Cerebellar nuclear complex (tissue), 1 donor: ENCODE measurements at regions not wholly inside any gene's neighbourhood (a gene's known extent, or its start where the extent isn't known, plus 50 kb on each side); places are given as distances from the start of the nearest gene placed in this dataset.
"Not testable (repeated sequence)": the region's sequence is repeated elsewhere in the genome, so short reads cannot be mapped to it uniquely, and the experiment has no call there.

Experiments used
- DNase-seq, 2 experiments: peaks; one replicate each; lab custom pipeline; 2025; lab: John Stamatoyannopoulos, UW

DNA sequence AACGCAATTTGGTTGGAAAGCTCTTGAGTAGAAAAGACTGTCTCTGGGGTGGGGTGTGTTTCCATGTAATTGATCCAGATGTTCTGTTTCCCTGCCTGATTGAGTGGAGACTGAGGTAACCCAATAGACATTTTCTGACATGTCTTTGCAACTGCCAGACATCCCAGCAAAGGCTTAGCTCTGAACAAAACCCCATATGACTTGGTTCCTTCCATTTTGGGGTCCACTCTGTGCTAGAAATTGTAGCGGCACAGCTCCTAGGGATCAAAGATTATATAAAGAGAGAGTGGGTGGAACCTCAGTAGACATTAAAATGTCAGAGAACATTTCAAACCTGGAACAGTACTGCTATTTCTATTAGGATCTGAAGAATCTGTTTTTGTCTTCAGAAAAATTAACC, 189.3 kb downstream of the EDN1 start:
- DNase-seq: no peak

DNA sequence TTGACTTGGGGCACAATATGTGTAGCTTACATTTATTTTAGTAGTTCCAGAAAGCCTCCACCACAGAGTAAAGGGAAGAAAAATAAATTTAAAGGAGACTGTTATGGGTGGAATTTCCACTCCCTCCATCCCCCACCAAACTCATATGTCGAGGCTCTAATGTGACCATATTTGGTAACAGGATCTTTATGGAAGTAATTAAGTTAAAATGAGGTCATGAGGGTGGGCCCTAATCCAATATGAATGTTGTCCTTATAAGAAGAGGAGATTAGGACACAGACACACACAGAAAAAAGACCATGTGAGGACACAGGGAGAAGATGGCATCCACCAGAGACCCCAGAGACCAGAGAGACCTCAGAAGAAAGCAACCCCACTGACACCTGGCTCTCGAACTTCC, 189.7 kb downstream of the EDN1 start:
- no peak for DNase-seq

- no peak for DNase-seq
Measured at GRCh38 chr6:12480379-12480778, 190.2 kb downstream of the EDN1 start.

- no peak for DNase-seq
Measured at GRCh38 chr6:12481292-12481691, 191.1 kb downstream of the EDN1 start.

DNA sequence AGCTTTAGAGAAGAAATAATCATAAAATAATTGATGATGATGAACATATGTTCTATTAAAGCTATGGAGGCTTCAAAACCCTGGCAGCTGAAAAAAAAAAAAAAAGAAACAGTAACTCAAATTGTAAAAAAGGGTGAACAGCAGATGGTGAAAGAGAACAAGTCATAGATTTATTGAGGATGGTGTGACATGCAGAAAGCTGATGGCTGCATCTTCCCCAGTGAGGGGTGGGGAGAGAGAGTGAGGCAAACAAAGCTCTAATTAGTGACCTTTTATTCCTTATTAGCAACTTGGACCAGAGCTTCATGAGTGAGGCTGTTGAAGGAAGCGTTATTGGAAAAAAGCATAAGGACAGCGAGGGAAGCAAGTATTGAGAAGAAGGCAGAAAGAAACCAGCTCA, 191.7 kb downstream of the EDN1 start:
- no peak for DNase-seq

DNA sequence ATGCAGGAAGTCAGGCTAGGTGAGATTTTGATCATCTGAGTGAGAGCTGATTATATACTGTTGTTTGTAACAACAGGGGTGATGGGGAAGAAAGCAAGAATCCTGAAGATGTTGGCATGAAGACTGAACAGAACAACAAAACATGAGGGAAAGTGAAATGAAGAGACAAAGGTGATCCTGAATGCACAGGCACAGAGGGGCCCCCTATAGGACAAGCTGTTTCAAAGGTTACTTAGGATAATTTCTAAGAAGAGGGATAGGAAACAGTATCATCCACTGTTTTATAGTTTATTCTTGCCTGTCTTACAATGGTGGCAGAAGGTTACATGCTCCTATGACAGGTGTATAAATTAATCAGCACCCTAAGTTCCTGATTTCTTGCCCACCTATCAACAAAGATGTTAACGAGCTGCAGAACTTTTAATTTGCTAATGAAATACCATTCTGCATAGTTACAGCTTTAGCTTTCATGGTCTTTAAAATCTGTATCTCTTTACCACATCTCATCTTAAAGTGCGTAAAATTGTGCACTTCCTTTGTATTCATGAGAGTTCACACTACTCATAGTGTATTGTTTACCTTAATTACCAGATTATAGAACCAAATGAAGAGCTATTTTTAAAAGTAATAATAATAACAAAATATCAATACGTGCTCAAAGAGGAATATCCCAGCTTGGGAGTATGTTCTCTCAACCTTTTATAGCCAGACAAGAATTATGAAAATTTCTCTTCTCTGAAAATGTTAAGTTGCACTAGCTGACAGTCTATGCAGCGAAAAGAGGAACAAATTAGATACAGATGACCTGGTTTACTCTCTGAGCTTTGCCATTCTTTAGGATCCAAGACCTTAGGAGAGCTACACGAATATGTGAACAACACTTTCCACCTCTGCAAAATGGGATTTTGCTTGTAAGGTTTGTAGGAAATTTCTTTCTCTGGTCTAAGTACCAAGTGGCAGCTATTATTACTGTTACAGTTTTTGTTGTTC, 192.5 kb downstream of the EDN1 start:
- DNase-seq: no peak

DNA sequence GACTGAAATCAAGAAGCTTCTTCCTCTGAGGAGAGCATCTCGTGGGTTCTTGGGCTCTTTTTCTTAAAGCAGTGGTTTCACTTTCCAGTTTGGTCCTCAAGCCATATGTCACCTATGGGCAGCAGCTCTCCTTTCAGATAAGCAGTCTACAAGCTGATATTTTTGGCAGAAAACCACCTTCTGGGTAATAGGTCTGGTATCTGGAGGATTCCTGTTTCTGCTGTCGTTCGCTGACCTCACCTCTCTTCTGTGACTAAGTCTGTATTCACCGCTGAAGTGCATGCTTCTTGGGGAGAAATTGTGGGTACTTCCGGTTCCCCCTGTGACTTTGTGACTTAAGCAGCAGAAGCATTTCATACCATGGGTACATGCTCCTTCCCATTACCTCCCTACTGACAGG, 193.6 kb downstream of the EDN1 start:
- no peak for DNase-seq

DNA sequence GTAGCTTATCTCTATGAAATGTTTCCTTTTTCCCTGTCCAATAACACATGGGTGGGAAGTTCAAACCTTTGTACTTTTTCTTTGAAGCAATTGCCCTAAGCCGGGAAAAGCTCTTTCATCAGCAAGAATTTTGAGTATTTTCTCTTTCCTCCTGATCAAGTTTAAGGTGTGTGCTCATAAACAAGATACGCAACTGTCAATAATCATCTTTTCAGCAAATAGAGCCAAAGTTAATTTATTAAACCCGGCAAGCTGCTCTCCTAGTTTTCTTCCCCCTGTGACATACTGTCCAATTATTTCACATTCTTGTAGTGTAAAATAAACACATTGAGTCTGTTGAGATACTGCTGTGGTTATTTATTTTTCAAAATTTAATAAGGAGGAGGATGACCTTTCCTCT, 194.4 kb downstream of the EDN1 start:
- DNase-seq: no peak

DNA sequence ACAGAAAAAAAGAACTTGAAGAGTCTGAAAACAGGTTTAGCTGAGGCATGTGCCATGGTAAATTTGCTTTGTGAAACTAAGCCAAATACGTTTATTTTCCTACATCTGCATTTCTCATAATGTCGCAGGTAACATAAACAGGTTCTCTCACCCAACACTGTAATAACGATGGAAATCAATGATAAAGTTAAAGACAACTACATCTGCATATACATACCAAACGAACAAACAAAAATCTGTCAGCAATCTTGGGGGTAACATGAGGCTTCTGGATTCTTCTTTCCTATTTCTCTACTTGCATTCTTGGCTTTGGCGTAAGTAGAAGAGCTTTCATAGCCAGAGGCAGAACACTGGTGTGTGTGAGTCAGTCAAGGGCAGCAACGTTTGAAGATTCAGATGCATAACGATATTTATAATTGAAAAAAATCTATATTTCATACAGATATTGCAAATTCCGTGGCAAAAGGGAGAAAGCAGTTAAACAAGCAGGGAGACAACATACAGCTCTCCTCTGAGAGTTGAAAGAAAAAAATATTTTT, 195.1 kb downstream of the EDN1 start:
- DNase-seq: no peak

- DNase-seq: no peak
Measured at GRCh38 chr6:12485837-12486236, 195.7 kb downstream of the EDN1 start.

DNA sequence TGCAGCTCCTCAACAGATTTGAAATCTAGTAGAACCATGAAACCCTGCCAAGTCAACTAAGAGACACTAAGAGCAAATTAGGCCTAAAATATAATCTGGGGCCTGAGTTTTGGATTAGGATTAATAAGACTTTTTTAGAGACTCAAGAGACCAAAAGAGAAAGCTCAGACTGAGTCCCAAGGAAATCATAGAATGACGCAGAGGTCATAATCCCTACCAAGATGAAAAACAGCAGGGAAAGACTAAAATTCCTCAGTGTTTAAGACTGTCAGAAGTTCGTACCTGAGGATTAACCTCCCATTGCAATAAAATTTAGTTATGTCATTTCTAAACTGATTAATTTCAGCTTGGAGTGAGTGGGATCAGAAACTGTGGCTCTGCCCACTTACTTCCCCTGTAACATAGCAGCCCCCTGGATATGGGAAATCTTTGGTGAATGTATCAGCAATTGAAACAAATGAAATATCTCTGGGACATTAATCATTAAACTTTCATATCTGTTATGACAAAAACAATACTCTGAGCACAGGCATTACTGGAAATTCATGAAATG, 200.3 kb downstream of the EDN1 start:
- DNase-seq: no peak

DNA sequence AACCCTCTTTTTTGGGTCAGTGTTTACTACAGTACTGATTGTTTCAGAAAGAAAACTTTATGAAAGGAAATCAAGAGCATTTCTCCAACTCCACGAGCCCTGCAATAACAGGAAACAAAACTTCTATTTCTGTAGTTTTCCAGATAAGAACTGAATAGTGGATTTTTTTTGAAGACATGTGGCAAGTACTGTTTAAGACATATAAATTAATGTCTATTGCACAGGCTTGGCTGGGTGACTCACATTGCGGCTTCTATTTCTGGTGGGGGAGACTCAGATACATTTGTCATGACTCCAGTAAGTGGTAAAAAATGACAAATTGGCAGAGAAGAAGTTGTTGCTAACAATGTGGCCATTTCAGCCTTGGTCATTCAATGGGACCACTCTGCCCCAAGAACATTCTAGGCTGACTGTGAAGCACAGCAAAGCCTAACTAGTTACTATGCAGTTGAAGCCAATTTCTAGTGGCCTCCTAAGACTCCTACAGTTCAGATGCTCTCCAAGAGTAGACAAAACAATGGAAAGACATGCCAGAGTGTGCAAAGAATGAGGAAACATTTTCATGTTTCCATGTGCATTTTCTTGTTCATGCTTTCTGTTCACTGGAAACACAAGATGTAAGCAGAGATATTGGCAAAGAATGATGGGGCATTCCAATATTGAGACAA, 200.9 kb downstream of the EDN1 start:
- DNase-seq: no peak

DNA sequence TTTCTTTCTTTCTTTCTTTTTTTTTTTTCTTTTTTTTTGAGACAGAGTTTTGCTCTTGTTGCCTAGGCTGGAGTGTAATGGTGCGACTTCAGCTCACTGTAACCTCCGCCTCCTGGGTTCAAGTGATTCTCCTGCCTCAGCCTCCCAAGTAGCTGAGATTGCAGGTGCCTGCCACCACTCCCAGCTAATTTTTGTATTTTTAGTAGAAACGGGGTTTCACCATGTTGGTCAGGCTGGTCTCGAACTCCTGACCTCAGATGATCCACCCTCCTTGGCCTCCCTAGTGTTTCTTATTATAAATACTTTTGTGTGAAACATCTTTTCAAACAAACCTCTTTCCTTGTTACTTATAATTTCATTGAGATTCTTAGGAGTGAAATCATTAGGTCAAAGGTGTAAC, 202.8 kb downstream of the EDN1 start:
- not testable (repeated sequence) for DNase-seq

- DNase-seq: no peak
Measured at GRCh38 chr6:12493446-12493845, 203.3 kb downstream of the EDN1 start.

DNA sequence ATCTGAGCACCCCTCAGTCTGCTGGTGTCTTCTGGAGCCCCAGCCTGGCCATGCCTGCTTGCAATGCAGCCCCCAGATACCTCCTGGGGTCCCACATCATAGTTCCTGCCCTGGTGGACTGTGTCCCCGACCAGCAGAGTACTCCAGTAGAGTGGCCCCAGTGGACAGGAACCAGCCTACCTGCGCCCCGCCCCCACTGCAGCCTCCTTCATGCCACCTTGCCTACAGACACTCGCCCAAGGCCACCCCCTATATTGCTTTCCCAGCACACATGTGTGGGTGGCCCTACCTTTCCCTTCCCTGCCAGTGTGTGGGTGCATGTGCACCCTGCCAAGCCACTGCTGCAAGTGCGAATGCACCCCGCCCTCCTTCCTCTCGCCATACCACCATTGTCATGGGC, 204.0 kb downstream of the EDN1 start:
- no peak for DNase-seq

DNA sequence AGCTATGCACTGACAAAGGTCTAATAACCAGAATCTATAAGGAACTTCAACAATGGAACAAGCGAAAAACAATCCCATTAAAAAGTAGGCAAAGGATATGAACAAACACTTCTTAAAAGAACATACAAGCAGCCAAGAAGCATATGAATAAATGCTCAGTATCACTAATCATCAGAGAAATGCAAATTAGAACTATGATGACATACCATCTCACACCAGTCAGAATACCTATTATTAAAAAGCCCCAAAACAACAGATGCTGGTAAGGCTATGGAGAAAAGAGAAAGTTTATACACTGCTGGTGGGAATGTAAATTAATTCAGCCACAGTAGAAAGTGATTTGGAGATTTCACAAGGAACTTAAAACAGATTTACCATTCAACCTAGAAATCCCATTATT, 211.8 kb downstream of the EDN1 start:
- DNase-seq: no peak

- no peak for DNase-seq
Measured at GRCh38 chr6:12504325-12504966, 212.1 kb upstream of the PHACTR1 start.

- no peak for DNase-seq
Measured at GRCh38 chr6:12505486-12505885, 211.1 kb upstream of the PHACTR1 start.

- no peak for DNase-seq
Measured at GRCh38 chr6:12506159-12506558, 210.4 kb upstream of the PHACTR1 start.

DNA sequence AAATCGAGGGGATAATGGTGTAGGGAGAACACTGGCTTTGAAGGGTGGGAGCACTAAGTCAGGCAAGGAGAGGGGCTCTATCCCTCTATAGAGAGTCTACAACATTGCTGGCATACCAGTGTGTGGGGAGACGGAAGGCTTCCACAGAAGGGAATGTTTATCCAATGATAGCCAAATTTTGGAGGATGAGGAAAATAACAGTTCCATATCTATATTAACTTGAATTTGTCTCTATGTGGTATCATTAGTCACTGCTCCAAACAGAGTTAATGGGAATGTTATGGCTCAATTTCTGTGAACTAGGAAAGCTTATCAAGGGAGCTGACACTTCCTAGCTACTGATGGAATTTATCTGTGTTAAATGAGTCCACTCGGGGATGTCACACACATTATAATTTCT, 208.9 kb upstream of the PHACTR1 start:
- no peak for DNase-seq

DNA sequence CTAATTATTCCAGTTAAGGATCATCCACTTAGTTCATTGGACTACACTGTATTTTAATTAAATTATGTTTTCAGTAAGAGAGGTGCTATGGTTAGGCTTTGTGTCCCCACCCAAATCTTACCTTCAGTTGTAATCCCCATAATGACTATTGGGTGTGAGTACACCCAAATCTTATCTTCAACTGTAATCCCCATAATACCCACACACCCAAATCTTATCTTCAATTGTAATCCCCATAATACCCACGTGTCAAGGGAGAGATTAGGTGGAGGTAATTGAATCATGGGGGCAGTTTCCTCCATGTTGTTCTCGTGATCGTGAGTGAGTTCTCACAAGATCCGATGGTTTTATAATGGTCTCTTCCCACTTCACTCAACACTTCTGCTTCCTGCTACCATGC, 208.0 kb upstream of the PHACTR1 start:
- DNase-seq: no peak

GRCh38 chr6:12509060-12509459, 207.5 kb upstream of the PHACTR1 start:
- no peak for DNase-seq
